ENCODE measurements at regions not wholly inside any gene's neighbourhood (a gene's known extent, or its start where the extent isn't known, plus 50 kb on each side); places are given as distances from the start of the nearest gene placed in this dataset.

- TF ChIP-seq CTCF (conservative IDR thresholded peaks at IDR 0.05; ENCODE audit: low read length) (no peak), EZH2phosphoT487 (IDR thresholded peaks at IDR 0.05; ENCODE audit: borderline replicate concordance) (no peak)
Observed at GRCh38 chr20:48358176-48359054, 469.4 kb downstream of the PREX1 start.
